Activated gamma-delta T cell treated with anti-CD3 and anti-CD28 coated beads, Interleukin-2, amount 50 U/mL, for 16 hours (primary cell): ENCODE measurements at regions not wholly inside any gene's neighbourhood (a gene's known extent, or its start where the extent isn't known, plus 50 kb on each side); places are given as distances from the start of the nearest gene placed in this dataset.

ENCODE experiments used
- DNase-seq: peaks from one replicate; pipeline ENCODE4 v3.0.0-alpha.2; 2020; ENCODE audit warnings: low read depth

- DNase-seq = no peak
Measured at GRCh38 chr22:42180349-42180842, 49.8 kb upstream of the CYP2D6 start.
